Endothelial cell (in vitro differentiated cells): ENCODE measurements at regions not wholly inside any gene's neighbourhood (a gene's known extent, or its start where the extent isn't known, plus 50 kb on each side); places are given as distances from the start of the nearest gene placed in this dataset.
"Not testable (repeated sequence)": the region's sequence is repeated elsewhere in the genome, so short reads cannot be mapped to it uniquely, and the experiment has no call there.

Source experiments
- DNase-seq: peaks from one replicate; pipeline ENCODE4 v3.0.0; 2021; ENCODE audit warnings: low spot score
- H3K27ac Mint-ChIP-seq: one replicate; pipeline ENCODE4 v1.8.0; 2021; ENCODE audit warnings: mixed read lengths, inconsistent platforms; ENCODE audit not compliant: unreplicated experiment
- H3K27me3 Mint-ChIP-seq: one replicate; pipeline ENCODE4 v1.8.0; 2021; ENCODE audit warnings: mild to moderate bottlenecking, moderate library complexity, mixed read lengths, inconsistent platforms; ENCODE audit not compliant: unreplicated experiment
- H3K36me3 Mint-ChIP-seq: one replicate; pipeline ENCODE4 v1.8.0; 2021; ENCODE audit warnings: mild to moderate bottlenecking, low read depth, mixed read lengths, inconsistent platforms; ENCODE audit not compliant: unreplicated experiment
- H3K4me1 Mint-ChIP-seq: one replicate; pipeline ENCODE4 v1.8.0; 2021; ENCODE audit warnings: mild to moderate bottlenecking, mixed read lengths, inconsistent platforms; ENCODE audit not compliant: unreplicated experiment
- H3K4me3 Mint-ChIP-seq: one replicate; pipeline ENCODE4 v1.8.0; 2021; ENCODE audit warnings: mild to moderate bottlenecking, mixed read lengths, inconsistent platforms; ENCODE audit not compliant: unreplicated experiment
- H3K9me3 Mint-ChIP-seq: one replicate; pipeline ENCODE4 v1.8.0; 2021; ENCODE audit warnings: mixed read lengths, inconsistent platforms; ENCODE audit not compliant: unreplicated experiment

DNA sequence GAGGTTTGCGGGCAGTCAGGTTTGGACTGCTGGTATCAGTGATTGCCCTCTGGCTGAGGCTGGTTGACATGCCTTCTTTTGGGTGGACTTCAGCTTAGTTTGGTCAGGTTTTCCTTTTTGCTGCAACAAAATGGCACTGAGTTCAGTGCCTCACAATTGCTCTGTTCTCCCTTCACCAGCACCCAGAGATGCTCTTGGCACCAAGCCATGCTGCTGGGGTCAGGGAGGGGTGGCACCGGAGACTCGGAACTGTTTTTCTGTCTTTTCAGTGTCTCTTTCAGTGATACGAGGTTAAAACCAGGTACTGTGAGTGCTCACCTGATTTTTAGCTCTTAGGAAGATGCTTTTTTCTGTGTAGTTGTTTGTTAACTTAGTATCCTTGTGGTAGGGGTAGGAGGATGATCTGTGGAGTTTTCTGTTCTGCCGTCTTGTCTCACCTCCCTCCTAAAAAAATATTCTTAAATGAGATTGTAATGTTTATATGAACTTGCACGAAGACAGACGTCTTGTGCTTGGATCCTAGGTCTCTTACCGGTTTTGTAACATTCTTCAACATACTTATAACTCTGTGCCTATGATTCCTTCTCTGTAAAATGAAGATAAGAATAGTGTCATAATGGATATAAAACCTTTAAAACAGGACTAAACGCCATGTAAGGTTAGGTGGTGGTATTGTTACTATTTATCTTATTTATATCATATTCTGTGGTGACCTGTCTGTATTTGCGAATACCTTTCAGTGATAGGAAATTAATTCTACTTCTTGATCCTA, 160.6 kb downstream of the POTEM start:
- not testable (repeated sequence) for DNase-seq, H3K36me3 Mint-ChIP-seq, H3K9me3 Mint-ChIP-seq, H3K4me3 Mint-ChIP-seq, H3K4me1 Mint-ChIP-seq, H3K27me3 Mint-ChIP-seq, H3K27ac Mint-ChIP-seq

- not testable (repeated sequence) for H3K9me3 Mint-ChIP-seq, H3K27ac Mint-ChIP-seq, H3K36me3 Mint-ChIP-seq, DNase-seq, H3K27me3 Mint-ChIP-seq, H3K4me3 Mint-ChIP-seq, H3K4me1 Mint-ChIP-seq
These were observed 164.3 kb downstream of the POTEM start for GRCh38 chr14:19131553-19131952.

- not testable (repeated sequence) for H3K4me3 Mint-ChIP-seq, H3K27me3 Mint-ChIP-seq, H3K9me3 Mint-ChIP-seq, H3K4me1 Mint-ChIP-seq, DNase-seq, H3K36me3 Mint-ChIP-seq, H3K27ac Mint-ChIP-seq
These were observed 165.0 kb downstream of the POTEM start for GRCh38 chr14:19132013-19132835.

DNA sequence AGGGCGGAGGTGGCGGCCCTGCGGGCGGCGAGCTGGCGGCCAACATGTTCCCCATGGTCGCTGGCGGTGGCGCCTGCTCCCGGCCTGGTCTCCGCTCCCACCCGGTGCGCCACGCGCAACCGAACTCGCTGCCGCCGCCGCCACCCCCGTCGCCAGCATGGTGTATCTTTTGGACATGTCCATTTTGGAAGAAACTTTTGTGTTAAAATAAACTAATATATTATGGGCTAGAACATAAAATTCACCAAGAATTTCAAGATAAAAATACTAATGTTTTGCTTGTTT, 165.5 kb downstream of the POTEM start:
- H3K27me3 Mint-ChIP-seq, H3K9me3 Mint-ChIP-seq, H3K27ac Mint-ChIP-seq, H3K36me3 Mint-ChIP-seq, H3K4me1 Mint-ChIP-seq, DNase-seq, H3K4me3 Mint-ChIP-seq: not testable (repeated sequence)

DNA sequence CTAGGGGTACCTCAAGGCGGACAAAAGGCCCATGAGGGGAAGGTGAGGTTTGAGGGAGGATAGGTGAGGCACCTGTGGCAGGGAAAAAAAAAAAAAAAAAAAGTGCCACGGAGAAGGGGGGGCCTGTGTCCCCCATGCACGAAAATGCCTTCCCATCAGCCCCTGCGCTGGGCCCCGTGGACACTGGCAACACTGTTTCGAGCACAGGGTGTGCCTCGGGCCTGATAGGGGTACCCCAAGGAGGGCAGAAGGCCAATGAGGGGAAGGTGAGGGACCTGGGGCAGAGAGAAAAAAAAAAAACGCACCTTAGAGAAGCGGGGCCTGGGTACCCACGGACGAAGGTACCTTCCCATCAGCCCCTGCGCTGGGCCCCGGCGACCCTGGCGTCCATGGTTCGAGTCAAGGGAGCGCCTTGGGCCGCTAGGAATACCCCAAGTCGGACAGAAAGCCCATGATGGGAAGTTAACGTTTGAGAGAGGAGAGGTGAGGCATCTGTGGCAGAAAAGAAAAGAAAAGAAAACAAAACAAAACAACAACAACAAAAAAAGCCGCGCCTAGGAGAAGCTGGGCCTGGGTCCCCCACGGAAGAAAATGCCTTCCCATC, 190.0 kb downstream of the POTEM start:
- H3K9me3 Mint-ChIP-seq, H3K27ac Mint-ChIP-seq, H3K27me3 Mint-ChIP-seq, H3K4me3 Mint-ChIP-seq, H3K36me3 Mint-ChIP-seq, DNase-seq, H3K4me1 Mint-ChIP-seq: not testable (repeated sequence)

DNA sequence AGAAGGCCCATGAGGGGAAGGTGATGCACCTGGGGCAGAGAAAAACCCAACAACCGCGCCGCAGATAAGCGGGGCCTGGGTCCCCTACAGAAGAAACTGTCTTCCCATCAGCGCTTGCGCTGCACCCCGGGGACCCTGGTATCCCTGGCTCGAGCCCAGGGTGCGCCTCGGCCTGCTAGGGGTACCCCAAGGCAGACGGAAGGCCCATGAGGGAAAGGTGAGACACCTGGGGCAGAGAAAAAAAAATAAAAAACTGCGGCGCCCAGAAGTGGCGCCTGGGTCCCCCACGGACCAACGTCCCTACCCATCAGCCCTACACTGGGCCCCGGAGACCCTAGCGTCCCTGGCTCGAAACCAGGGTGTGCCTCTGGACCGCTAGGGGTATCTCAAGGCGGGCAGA, 190.8 kb downstream of the POTEM start:
- not testable (repeated sequence) for H3K27ac Mint-ChIP-seq, DNase-seq, H3K4me1 Mint-ChIP-seq, H3K36me3 Mint-ChIP-seq, H3K9me3 Mint-ChIP-seq, H3K27me3 Mint-ChIP-seq, H3K4me3 Mint-ChIP-seq

GRCh38 chr14:19158588-19158987, 191.4 kb downstream of the POTEM start:
- H3K27me3 Mint-ChIP-seq, H3K4me1 Mint-ChIP-seq, DNase-seq, H3K4me3 Mint-ChIP-seq, H3K9me3 Mint-ChIP-seq, H3K36me3 Mint-ChIP-seq, H3K27ac Mint-ChIP-seq: not testable (repeated sequence)

DNA sequence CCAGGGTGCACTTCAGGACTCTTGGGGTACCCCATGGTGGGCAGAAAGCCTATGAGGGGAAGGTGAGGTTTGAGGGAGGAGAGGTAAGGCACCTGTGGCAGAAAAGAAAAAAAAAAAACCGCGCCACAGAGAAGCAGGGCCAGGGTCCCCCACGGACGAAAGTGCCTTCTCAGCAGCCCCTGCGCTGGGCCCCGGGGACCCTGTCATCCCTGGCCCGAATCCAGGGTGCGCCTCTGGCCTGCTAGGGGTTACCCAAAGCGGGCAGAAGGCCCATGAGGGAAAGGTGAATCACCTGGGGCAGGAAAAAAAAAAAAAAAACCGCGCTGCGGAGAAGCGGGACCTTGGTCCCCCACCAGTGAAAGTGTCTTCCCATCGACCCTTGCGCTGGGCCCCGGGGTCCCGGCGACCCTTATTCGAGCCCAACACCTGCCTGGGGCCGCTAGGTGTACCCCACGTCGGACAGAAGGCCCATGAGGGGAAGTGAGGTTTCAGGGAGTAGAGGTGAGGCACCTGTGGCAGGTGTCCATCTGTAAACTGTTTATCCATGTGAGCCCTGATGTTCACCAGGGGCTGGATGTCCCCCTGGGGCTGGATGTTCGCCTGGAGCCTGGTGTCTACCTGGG, 191.9 kb downstream of the POTEM start:
- H3K27ac Mint-ChIP-seq, H3K36me3 Mint-ChIP-seq, H3K9me3 Mint-ChIP-seq, H3K4me3 Mint-ChIP-seq, H3K27me3 Mint-ChIP-seq, H3K4me1 Mint-ChIP-seq, DNase-seq: not testable (repeated sequence)

DNA sequence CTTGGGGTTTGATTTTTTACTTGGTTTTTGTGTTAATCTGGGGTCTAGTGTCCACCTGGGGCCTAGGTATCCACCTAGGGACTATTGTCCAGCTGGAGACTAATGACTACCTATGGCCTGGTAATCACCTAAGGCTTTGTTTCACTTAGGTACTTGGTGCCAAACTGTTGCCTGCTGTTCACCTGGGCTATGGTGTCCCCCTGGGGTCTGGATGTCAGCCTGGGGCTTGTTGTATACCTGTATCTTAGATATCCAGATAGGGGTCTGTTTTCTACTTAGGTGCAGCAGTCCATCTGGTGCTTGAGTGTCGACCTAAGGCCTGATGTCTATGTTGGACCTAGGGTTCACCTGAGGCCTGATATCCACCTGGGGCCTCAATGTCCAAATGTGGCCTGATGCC, 193.1 kb downstream of the POTEM start:
- not testable (repeated sequence) for H3K4me1 Mint-ChIP-seq, H3K4me3 Mint-ChIP-seq, H3K9me3 Mint-ChIP-seq, H3K27ac Mint-ChIP-seq, DNase-seq, H3K27me3 Mint-ChIP-seq, H3K36me3 Mint-ChIP-seq

- not testable (repeated sequence) for H3K27ac Mint-ChIP-seq, DNase-seq, H3K4me1 Mint-ChIP-seq, H3K36me3 Mint-ChIP-seq, H3K4me3 Mint-ChIP-seq, H3K27me3 Mint-ChIP-seq, H3K9me3 Mint-ChIP-seq
These were observed 194.2 kb downstream of the POTEM start for GRCh38 chr14:19161251-19162033.

- not testable (repeated sequence) for DNase-seq, H3K27ac Mint-ChIP-seq, H3K4me1 Mint-ChIP-seq, H3K4me3 Mint-ChIP-seq, H3K36me3 Mint-ChIP-seq, H3K27me3 Mint-ChIP-seq
- H3K9me3 Mint-ChIP-seq, result peaks cover 12% of the 10 kb centered on the region
These were observed 194.9 kb downstream of the POTEM start for GRCh38 chr14:19162034-19162706.
